ENCODE measurements at regions not wholly inside any gene's neighbourhood (a gene's known extent, or its start where the extent isn't known, plus 50 kb on each side); places are given as distances from the start of the nearest gene placed in this dataset.

DNA sequence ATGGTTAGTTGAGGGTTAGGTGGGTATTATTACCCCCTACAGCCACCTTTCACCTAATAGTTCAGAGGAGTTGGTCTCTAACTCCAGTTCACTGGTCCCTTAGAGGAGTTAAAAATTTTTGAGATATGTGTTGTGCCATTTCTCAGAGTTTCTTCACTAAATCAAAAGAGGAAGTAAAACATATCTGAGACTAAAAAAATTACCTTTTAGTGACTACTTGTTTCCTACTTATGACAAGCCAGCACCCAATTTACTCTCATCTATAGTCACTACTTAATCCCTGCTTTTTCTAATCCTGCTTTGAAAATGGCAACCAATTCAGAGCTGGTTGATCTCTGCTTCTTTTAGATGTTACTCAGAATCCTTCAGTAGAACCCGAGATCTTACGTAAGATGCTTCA, 1316.8 kb upstream of the B3GALT2 start:
- no peak for TF ChIP-seq CTCF (conservative IDR thresholded peaks at IDR 0.05)
- TF ChIP-seq EZH2 (IDR thresholded peaks at IDR 0.05; ENCODE audit: low read depth): no peak

Data from PC-9 (cell line).